ENCODE measurements at regions not wholly inside any gene's neighbourhood (a gene's known extent, or its start where the extent isn't known, plus 50 kb on each side); places are given as distances from the start of the nearest gene placed in this dataset.

DNA sequence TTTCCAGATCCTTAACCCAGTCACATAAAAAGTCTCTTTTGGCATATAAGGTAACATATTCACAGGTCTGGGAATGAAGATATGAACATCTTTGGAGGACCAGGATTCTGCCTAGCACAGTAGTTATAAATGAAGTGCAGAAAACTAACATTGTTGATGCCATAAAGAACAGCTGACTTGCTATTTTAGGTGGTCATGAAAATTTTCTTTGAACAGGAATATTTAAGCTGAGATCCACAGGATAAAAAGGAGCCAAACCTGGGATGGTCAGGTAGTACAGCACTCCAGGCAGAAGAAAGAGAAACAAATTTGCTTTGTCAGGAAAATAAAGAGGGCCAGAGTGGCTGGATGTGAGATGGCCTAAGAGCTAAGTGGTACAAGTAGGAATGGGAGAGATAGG, 80.0 kb downstream of the CENPW start:
- Histone ChIP-seq H3K27ac (no peak overlapping the region), H3K27me3 (no peaks in the 10 kb centered on the region), H3K4me3 (replicated peaks in 1 of 3) (no peak overlapping the region), H3K4me1 (no peaks in the 10 kb centered on the region), H3K36me3 (no peaks in the 10 kb centered on the region), H3K9me3 (no peaks in the 10 kb centered on the region)
- intact Hi-C loops (cut with DNase I), result no loop called here
- TF ChIP-seq, protein P1, sequence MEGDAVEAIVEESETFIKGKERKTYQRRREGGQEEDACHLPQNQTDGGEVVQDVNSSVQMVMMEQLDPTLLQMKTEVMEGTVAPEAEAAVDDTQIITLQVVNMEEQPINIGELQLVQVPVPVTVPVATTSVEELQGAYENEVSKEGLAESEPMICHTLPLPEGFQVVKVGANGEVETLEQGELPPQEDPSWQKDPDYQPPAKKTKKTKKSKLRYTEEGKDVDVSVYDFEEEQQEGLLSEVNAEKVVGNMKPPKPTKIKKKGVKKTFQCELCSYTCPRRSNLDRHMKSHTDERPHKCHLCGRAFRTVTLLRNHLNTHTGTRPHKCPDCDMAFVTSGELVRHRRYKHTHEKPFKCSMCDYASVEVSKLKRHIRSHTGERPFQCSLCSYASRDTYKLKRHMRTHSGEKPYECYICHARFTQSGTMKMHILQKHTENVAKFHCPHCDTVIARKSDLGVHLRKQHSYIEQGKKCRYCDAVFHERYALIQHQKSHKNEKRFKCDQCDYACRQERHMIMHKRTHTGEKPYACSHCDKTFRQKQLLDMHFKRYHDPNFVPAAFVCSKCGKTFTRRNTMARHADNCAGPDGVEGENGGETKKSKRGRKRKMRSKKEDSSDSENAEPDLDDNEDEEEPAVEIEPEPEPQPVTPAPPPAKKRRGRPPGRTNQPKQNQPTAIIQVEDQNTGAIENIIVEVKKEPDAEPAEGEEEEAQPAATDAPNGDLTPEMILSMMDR (IDR thresholded peaks at IDR 0.05), result no peak
- no peak for TF ChIP-seq POLR2A (IDR thresholded peaks at IDR 0.05)
- DNase-seq, result no peak

DNA sequence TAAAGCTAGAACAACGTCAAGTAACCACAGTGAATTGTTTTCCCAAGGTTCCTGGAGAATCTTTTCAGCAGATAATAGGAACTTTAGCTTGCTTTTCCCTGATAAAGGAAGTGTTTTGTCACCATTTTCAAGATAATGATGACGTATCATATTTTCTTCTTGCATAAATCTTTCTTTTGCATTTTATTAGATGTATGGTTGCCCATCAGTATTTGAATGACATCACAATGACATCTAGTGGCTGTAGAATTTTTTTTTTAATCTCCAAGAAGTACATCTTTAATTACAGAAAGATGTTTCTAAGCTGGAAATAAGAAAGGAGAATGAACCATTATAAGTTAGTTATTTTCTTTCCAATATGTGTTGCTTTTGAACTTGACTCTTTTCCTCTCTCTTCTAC, 83.0 kb downstream of the CENPW start:
- TF ChIP-seq, protein P1 (IDR thresholded peaks at IDR 0.05), result no peak
- TF ChIP-seq POLR2A (IDR thresholded peaks at IDR 0.05), result no peak
- Histone ChIP-seq H3K36me3 (no peaks in the 10 kb centered on the region), H3K4me1 (no peaks in the 10 kb centered on the region), H3K27me3 (no peaks in the 10 kb centered on the region), H3K9me3 (no peaks in the 10 kb centered on the region), H3K4me3 (replicated peaks in 1 of 3) (no peak overlapping the region), H3K27ac (no peak overlapping the region)
- 77 to 81% methylated on average over 2 of the region's 2 CpGs for WGBS, 2 donors
- DNase-seq, result no peak
- intact Hi-C loops (cut with DNase I), result no loop called here

DNA sequence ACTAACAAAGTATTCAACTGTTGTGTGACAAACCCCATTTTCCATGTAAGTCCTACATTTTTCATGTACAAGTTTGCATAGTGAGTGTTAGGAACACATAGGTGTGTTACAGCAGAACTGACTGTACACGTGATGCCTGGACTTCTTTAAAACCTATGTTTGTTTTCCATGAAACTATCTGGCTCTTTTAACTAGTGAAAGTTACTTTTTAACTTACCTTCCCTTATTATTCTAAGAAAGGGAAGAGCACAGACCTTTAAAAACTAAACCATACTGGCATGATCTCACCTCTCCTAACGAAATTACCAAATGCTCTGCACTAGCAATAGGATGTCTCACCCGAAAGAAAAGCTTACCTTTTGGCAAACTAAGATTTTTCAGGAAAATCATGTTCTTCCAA, 87.8 kb downstream of the CENPW start:
- no peak for DNase-seq
- no peaks in the 10 kb centered on the region for H3K36me3 ChIP-seq
- H3K27ac ChIP-seq, result no peak overlapping the region
- TF ChIP-seq, protein P1 (IDR thresholded peaks at IDR 0.05), result no peak
- TF ChIP-seq POLR2A (IDR thresholded peaks at IDR 0.05), result no peak
- intact Hi-C loops (cut with DNase I), result no loop called here
- no peaks in the 10 kb centered on the region for H3K27me3 ChIP-seq
- WGBS, 2 donors, result 72 to 82% methylated on average over 3 of the region's 3 CpGs
- no peak overlapping the region for H3K4me3 ChIP-seq (replicated peaks in 1 of 3)
- no peaks in the 10 kb centered on the region for H3K4me1 ChIP-seq
- no peaks in the 10 kb centered on the region for H3K9me3 ChIP-seq

DNA sequence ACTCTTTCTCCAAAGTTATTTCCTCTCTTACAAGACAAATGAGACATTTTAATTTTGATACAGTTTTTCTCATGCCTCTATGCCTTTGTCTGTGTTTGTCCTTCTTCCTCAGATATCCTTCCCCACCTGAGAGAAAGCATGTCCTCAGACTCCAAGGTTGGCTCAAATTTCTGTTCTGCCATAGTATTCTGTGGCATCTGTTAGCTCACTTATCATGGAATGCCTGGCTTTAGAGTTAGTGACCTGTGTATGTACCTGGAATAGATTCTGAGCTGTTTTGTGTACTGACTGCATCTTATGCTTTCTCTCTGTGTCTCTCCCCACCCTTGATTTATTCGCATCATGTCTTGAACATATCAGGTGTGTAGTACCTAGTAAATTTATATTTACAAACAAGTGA, 90.0 kb downstream of the CENPW start:
- no peak for DNase-seq
- intact Hi-C loops (cut with DNase I), result no loop called here
- 86 to 95% methylated on average over 1 of the region's 1 CpG for WGBS, 2 donors
- Histone ChIP-seq H3K4me3 (replicated peaks in 1 of 3) (no peak overlapping the region), H3K36me3 (no peaks in the 10 kb centered on the region), H3K4me1 (no peaks in the 10 kb centered on the region), H3K9me3 (no peaks in the 10 kb centered on the region), H3K27me3 (no peaks in the 10 kb centered on the region), H3K27ac (no peak overlapping the region)
- TF ChIP-seq POLR2A (IDR thresholded peaks at IDR 0.05), result no peak
- TF ChIP-seq, protein P1 (IDR thresholded peaks at IDR 0.05), result no peak

DNA sequence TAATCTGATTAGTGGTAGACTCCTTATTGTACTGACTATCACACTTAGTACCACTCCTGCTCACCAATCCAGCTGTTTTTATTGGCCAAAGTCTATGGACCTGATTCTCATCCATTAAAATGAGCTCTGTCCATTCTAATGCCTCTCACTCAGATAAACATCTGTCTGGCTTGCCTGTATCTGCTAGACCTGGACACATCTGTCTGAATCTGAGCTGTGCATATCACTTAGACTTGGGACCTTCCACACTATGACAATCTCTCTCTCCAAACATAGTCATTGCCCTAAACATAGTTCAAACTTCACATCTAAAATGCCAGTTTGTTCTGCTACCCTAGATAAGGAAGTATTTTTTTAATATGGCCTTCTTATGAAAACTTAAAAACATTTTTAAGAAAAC, 92.6 kb downstream of the CENPW start:
- TF ChIP-seq, protein P1 (IDR thresholded peaks at IDR 0.05), result no peak
- no peak for TF ChIP-seq POLR2A (IDR thresholded peaks at IDR 0.05)
- no peak for DNase-seq
- Histone ChIP-seq H3K36me3 (no peaks in the 10 kb centered on the region), H3K9me3 (no peaks in the 10 kb centered on the region), H3K27ac (no peak overlapping the region), H3K4me3 (replicated peaks in 1 of 3) (no peak overlapping the region), H3K27me3 (no peaks in the 10 kb centered on the region), H3K4me1 (no peaks in the 10 kb centered on the region)
- intact Hi-C loops (cut with DNase I), result no loop called here

Measured in thyroid gland (tissue), 4 donors.